Dermis blood vessel endothelial cell (primary cell): ENCODE measurements at regions not wholly inside any gene's neighbourhood (a gene's known extent, or its start where the extent isn't known, plus 50 kb on each side); places are given as distances from the start of the nearest gene placed in this dataset.
"Not testable (repeated sequence)": the region's sequence is repeated elsewhere in the genome, so short reads cannot be mapped to it uniquely, and the experiment has no call there.

Experiments used
- DNase-seq: peaks from one replicate; pipeline ENCODE4 v3.0.0; 2010

DNA sequence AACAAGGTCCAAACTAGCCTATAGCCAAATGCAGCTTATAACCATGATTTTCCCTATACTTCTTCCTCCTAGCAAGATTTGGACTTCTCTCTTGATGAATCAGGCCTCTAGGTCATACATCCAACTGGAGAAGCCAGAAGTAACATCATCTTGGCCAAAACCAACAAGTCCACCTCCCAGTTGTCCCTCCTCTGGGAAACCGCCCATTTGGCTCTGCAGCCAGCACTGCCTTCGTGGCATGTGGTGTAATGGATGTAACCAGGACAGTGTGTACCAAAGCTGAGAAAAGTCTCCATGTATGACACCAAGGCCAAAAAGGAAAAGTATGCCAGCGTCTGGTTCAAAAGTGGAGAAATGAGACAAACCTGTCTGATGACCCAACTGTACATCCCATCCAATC, 59.3 kb upstream of the VASH1 start:
- no peak for DNase-seq

DNA sequence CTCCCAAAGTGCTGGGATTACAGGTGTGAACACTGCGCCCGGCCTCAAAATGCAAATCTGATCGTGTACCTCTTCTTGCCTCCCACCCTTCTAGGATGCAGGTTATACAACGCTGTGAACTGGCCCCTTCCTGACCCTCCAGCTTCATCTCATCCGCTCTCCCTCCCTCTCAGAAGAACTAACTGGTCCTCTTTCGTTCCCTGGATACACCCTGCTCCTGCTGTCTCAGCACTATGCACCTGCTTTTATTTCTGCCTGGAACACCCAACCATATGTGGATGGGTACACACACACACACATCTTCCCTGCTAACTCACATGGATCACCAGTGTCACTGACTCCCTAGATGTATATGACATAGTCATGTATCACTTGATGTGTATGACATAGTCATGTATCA, 56.1 kb upstream of the VASH1 start:
- no peak for DNase-seq

DNA sequence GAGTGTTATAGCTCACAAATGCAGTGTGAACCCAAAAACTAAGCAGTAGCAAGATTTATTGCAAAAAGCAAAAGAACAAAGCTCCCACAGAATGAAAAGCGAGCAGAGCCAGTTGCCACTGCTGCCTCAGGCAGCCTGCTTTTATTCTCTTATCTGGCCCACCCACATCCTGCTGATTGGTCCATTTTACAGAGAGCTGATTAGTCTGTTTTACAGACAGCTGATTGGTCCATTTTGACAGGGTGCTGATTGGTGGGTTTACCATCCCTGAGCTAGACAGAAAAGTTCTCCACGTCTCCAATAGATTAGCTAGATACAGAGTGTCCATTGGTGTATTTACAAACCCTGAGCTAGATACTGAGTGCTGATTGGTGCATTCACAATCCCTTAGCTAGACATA, 55.1 kb upstream of the VASH1 start:
- not testable (repeated sequence) for DNase-seq

DNA sequence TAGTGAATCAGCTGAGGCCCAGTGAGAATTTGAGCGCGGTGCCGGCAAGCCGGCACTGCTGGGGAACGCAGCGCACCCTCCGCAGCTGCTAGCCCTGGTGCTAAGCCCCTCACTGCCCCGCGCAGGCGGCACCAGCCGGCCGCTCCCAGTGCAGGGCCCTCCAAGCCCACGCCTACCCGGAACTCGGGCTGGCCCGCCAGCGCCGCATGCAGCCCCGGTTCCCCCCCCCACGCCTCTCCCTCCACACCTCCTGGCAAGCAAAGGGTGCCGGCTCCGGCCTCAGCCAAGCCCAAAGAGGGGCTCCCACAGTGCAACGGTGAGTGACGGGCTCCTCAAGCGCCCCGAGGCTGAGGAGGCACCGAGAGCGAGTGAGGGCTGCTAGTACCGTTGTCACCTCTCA, 54.5 kb upstream of the VASH1 start:
- no peak for DNase-seq

DNA sequence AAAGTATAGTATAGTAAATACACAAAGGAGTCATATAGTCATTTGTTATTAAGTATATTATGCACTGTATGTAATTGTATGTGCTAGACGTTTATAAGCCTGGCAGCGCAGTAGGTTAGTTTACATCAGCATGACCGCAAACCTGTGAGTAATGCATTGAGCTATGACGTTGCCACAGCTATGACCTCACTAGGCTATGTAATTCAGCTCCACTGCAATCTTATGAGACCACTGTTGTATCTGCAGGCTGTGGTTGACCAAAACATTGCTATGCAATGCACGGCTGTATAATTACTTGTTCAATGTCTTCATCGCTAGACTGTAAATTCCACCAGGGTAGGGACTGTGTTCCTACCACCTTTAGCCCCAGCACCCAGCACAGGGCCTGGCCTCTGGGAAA, 53.2 kb upstream of the VASH1 start:
- DNase-seq, result no peak

DNA sequence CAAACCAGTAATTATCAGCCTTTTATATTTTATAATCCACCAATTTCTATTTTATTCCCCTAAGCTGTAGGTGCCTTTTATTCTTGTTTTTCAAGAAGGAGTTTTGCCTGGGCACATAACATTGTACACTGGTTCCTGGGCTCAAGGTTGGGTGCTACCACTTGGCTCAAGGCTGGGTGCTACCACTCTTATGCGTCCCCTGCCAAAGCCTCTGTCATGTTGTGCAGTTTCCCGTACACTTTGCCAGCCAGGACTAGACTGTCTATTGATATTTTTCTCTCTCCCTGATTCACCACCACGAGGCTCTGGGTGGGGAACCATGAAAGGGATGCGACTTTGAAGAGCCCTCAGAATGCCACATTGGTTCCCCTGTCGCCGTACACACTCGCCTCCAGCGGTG, 52.5 kb upstream of the VASH1 start:
- no peak for DNase-seq

DNA sequence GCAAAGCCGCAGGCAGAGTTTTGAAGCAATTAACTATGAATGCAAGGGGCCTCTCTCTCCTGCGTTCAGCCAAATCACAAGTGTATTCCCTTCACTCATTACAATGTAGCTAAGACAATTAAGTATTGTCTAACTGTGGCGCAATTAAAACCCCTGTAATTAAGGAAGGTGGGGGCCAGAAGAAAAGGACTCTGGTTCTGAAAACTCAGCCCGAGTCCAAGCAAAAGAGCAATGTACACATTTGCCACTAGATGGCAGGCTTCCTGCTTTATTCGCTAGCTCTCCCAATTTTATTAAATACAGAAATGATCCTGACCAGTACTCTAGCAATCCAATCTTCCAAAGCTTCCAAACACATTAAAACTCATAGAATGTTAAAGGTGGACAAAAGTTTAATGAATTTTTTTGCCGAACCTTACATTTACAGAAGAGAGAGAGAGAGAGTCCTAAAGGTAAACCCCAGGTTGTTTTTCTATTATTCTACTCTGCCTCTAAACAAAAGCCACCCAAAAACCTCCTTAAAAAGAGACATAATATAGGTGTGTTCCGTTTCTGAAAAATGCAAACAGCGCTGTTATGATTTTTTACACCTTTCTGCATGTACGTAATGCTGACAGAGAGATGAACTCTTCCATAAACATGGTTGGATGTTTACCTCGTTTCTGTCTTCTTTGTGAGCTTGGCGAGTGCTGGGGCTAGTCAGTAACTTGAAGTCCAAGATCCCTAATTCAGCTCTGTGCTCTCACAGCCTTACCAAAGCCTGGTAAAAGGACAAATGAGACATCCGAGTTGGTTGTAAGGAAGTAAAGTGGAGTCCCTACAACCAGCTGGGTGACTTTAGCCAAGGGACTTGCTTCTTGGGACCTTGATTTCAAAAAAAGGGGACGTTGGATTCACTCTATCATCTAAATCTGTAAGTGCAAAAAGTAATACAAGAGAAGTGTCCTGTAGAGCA, 50.9 kb upstream of the VASH1 start:
- DNase-seq, result peak; percentile 76
